Peyer's patch (tissue), 4 donors: ENCODE measurements at regions not wholly inside any gene's neighbourhood (a gene's known extent, or its start where the extent isn't known, plus 50 kb on each side); places are given as distances from the start of the nearest gene placed in this dataset.

Source experiments
- DNase-seq, 3 donors: peaks; one replicate each; pipeline ENCODE4 v3.0.0-alpha.2; 2017 to 2019
- H3K27ac ChIP-seq, 4 donors: fragments of 200-600 bp; sonication (generic); one replicate each; pipeline ENCODE4 v1.5.1; 2016 to 2019
- H3K27me3 ChIP-seq, 2 donors: fragments of 200-600 bp; sonication (generic); one replicate each; pipeline ENCODE4 v1.5.1; 2019
- H3K36me3 ChIP-seq, 3 donors: fragments of 200-600 bp; sonication (generic); one replicate each; pipeline ENCODE4 v1.5.1; 2016 to 2019
- H3K4me1 ChIP-seq, 4 donors: fragments of 200-600 bp; sonication (generic); one replicate each; pipeline ENCODE4 v1.5.1; 2016 to 2019
- H3K4me3 ChIP-seq, 4 donors: fragments of 200-600 bp; sonication (generic); 1 replicate in 3 of 4; 2 replicates in 1 of 4; pipeline ENCODE4 v1.5.1; 2016 to 2019; ENCODE audit warnings: mild to moderate bottlenecking in 1 of 4
- H3K9me3 ChIP-seq, 4 donors: fragments of 200-600 bp; sonication (generic); one replicate each; pipeline ENCODE4 v1.5.1; 2016 to 2019; ENCODE audit warnings: mild to moderate bottlenecking in 1 of 4
- CTCF ChIP-seq, 6 experiments: fragments of 450-650 bp in 4 of 6; fragments of 200-600 bp in 2 of 6; sonication (generic) in 1 of 6; IDR thresholded peaks; one replicate each; pipeline ENCODE4 v1.5.1; 2017 to 2019; ENCODE audit warnings: antibody characterized with exemption in 6 of 6, mild to moderate bottlenecking in 3 of 6, moderate library complexity in 1 of 6
- POLR2A ChIP-seq, 2 donors: fragments of 450-650 bp; IDR thresholded peaks; one replicate each; pipeline ENCODE4 v1.5.1; 2017; ENCODE audit warnings: antibody characterized with exemption in 2 of 2, mild to moderate bottlenecking in 2 of 2, moderate library complexity in 2 of 2

- no peaks in the 10 kb centered on the region for H3K4me1 ChIP-seq
- H3K27me3 ChIP-seq, result no peaks in the 10 kb centered on the region
- DNase-seq, result no peak
- H3K4me3 ChIP-seq, result no peak overlapping the region
- TF ChIP-seq POLR2A (IDR thresholded peaks at IDR 0.05), result no peak
- no peak for TF ChIP-seq CTCF (IDR thresholded peaks at IDR 0.05)
- no peaks in the 10 kb centered on the region for H3K36me3 ChIP-seq
- no peak overlapping the region for H3K27ac ChIP-seq
- H3K9me3 ChIP-seq, result no peaks in the 10 kb centered on the region
Measured at GRCh38 chr5:111953351-111954127, 196.5 kb upstream of the NREP start.

GRCh38 chr5:111952555-111952954 is 195.6 kb upstream of the NREP start:
- H3K4me1 ChIP-seq, result no peaks in the 10 kb centered on the region
- DNase-seq, result no peak
- no peak overlapping the region for H3K27ac ChIP-seq
- H3K36me3 ChIP-seq, result no peaks in the 10 kb centered on the region
- TF ChIP-seq POLR2A (IDR thresholded peaks at IDR 0.05) (no peak), CTCF (IDR thresholded peaks at IDR 0.05) (no peak)
- no peaks in the 10 kb centered on the region for H3K27me3 ChIP-seq
- H3K4me3 ChIP-seq, result no peak overlapping the region
- H3K9me3 ChIP-seq, result no peaks in the 10 kb centered on the region

- DNase-seq, result no peak
- TF ChIP-seq POLR2A (IDR thresholded peaks at IDR 0.05) (no peak), CTCF (IDR thresholded peaks at IDR 0.05) (no peak)
- H3K4me3 ChIP-seq, result no peak overlapping the region
- no peak overlapping the region for H3K27ac ChIP-seq
- no peaks in the 10 kb centered on the region for H3K4me1 ChIP-seq
- no peaks in the 10 kb centered on the region for H3K36me3 ChIP-seq
- H3K27me3 ChIP-seq, result no peaks in the 10 kb centered on the region
- no peaks in the 10 kb centered on the region for H3K9me3 ChIP-seq
Measured at GRCh38 chr5:111950660-111951059, 193.7 kb upstream of the NREP start.

- H3K36me3 ChIP-seq, result no peaks in the 10 kb centered on the region
- H3K9me3 ChIP-seq, result no peaks in the 10 kb centered on the region
- no peak for DNase-seq
- TF ChIP-seq CTCF (IDR thresholded peaks at IDR 0.05) (no peak), POLR2A (IDR thresholded peaks at IDR 0.05) (no peak)
- no peak overlapping the region for H3K27ac ChIP-seq
- H3K4me1 ChIP-seq, result no peaks in the 10 kb centered on the region
- no peaks in the 10 kb centered on the region for H3K27me3 ChIP-seq
- no peak overlapping the region for H3K4me3 ChIP-seq
Measured at GRCh38 chr5:111948092-111948841, 191.3 kb upstream of the NREP start.

- no peaks in the 10 kb centered on the region for H3K4me1 ChIP-seq
- no peak for DNase-seq
- TF ChIP-seq CTCF (IDR thresholded peaks at IDR 0.05) (no peak), POLR2A (IDR thresholded peaks at IDR 0.05) (no peak)
- no peaks in the 10 kb centered on the region for H3K36me3 ChIP-seq
- no peaks in the 10 kb centered on the region for H3K9me3 ChIP-seq
- H3K4me3 ChIP-seq, result no peak overlapping the region
- H3K27ac ChIP-seq, result no peak overlapping the region
- no peaks in the 10 kb centered on the region for H3K27me3 ChIP-seq
Measured at GRCh38 chr5:111946556-111946955, 189.6 kb upstream of the NREP start.
